D721Med (cell line): ENCODE measurements at regions not wholly inside any gene's neighbourhood (a gene's known extent, or its start where the extent isn't known, plus 50 kb on each side); places are given as distances from the start of the nearest gene placed in this dataset.

Experiments used
- DNase-seq: peaks from one replicate; pipeline ENCODE4 v3.0.0; 2011; ENCODE audit warnings: low spot score; ENCODE audit not compliant: insufficient read length
- FAIRE-seq: peaks from 2 replicates; lab custom pipeline; 2011; peaks lifted over from hg19 to GRCh38; lab: Jason Lieb, UNC
- CTCF ChIP-seq: IDR thresholded peaks from 2 replicates; pipeline ENCODE4 v1.5.1; 2012; ENCODE audit warnings: mild to moderate bottlenecking, control low read depth; ENCODE audit not compliant: insufficient read depth; ENCODE audit errors: missing control alignments

GRCh38 chr11:70627219-70627618 lies 228.9 kb downstream of the CTTN start:
- FAIRE-seq, result no peak
- no peak for DNase-seq
- no peak for TF ChIP-seq CTCF

GRCh38 chr11:70628176-70628854 lies 230.0 kb downstream of the CTTN start:
- no peak for TF ChIP-seq CTCF
- no peak for FAIRE-seq
- no peak for DNase-seq

- no peak for FAIRE-seq
- no peak for DNase-seq
- no peak for TF ChIP-seq CTCF
These were observed 230.8 kb downstream of the CTTN start for GRCh38 chr11:70628855-70629844.

- FAIRE-seq (no peak), DNase-seq (no peak)
- TF ChIP-seq CTCF, result no peak
These were observed 231.7 kb downstream of the CTTN start for GRCh38 chr11:70630068-70630467.

- TF ChIP-seq CTCF, result no peak
- FAIRE-seq, result no peak
- DNase-seq, result no peak
These were observed 232.7 kb downstream of the CTTN start for GRCh38 chr11:70630816-70631623.

GRCh38 chr11:70631624-70632047 lies 233.3 kb downstream of the CTTN start:
- TF ChIP-seq CTCF, result no peak
- FAIRE-seq (no peak), DNase-seq (no peak)
